Ovary (tissue), 7 donors: ENCODE measurements at regions not wholly inside any gene's neighbourhood (a gene's known extent, or its start where the extent isn't known, plus 50 kb on each side); places are given as distances from the start of the nearest gene placed in this dataset.
"Not testable (repeated sequence)": the region's sequence is repeated elsewhere in the genome, so short reads cannot be mapped to it uniquely, and the experiment has no call there.

ENCODE experiments used
- DNase-seq, 5 donors: peaks; one replicate each; pipeline ENCODE4 v3.0.0-alpha.2; 2019 to 2020
- H3K27ac ChIP-seq, 2 donors: fragments of 200-600 bp; one replicate each; pipeline versions ENCODE4 v1.5.1 to v1.8.0; 2019 to 2022
- H3K27me3 ChIP-seq: fragments of 200-600 bp; one replicate; pipeline ENCODE4 v1.8.0; 2022
- H3K36me3 ChIP-seq: fragments of 200-600 bp; sonication (generic); one replicate; pipeline ENCODE4 v1.5.1; 2019
- H3K4me1 ChIP-seq: one replicate; pipeline ENCODE4 v1.8.1; 2013; ENCODE audit warnings: mild to moderate bottlenecking, moderate library complexity; ENCODE audit not compliant: insufficient read depth
- H3K4me3 ChIP-seq: fragments of 200-600 bp; sonication (generic); one replicate; pipeline ENCODE4 v1.5.1; 2017
- H3K9me3 ChIP-seq, 2 donors: fragments of 200-600 bp in 1 of 2; sonication (generic) in 1 of 2; one replicate each; pipeline versions ENCODE4 v1.5.1 to v1.8.1; 2013 to 2019; ENCODE audit warnings: mild to moderate bottlenecking in 1 of 2, moderate library complexity in 1 of 2
- WGBS, 3 donors: extraction: QIAGEN DNeasy Blood & Tissue Kit in 1 of 3; methylation state at CpG; one replicate each; pipeline versions ENCODE4 v1.1.5 to v1.1.7; 2013 to 2017; 5-methylcytosine and 5-hydroxymethylcytosine counted together
- intact Hi-C, 4 donors: fragments of 100-400 bp; cut with DNase I; formaldehyde crosslinking; loops; one replicate each; pipeline versions ENCODE4 v1.11.0 to v1.15.1; 2022 to 2023
- donor health status: DM: no; HTN: no; CAD: no; lungs with moderate emphysema.
- donor health status: DM: no; HTN: no; CAD: no.
- donor health status: Bipolar disorder and iron deficiency.
- donor health status: DM: no; HTN: no; CAD: no.
- donor health status: DM: yes; HTN: yes; CAD: no.

DNA sequence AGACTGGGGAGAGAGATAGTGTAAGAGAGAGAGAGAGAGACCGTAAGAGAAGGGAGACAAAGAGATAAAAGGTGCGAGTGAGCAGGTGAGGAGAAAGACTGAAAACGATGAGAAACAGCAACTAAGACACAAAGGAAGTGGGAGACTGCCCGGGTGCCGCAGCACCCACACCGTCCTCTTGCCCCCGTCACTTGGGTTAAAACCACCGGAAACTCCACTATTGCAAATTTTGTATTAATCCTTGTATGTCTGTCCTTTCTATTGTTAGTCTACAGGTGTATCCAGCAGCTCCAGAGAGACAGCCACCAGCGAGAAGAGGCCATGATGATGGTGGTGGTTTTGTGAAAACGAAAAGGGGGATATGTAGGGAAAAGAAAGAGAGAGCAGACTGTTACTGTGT is 96.8 kb downstream of the ART5 start:
- H3K27me3 ChIP-seq = not testable (repeated sequence)

DNA sequence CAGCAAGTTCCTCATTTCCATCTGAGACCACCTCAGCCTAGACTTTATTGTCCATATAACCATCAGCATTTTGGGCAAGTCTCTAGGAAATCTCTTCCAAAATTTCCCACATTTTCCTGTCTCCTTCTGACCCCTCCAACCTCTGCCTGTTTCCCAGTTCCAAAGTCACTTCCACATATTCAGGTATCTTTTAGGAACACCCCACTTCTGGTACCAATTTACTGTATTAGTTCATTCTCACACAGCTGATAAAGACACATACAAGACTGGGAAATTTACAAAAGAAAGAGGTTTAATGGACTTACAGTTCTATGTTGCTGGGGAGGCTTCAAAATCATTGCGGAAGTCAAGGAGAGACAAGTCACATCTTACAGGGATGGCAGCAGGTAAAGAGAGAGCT is 103.6 kb downstream of the ART5 start:
- H3K27me3 ChIP-seq, H3K9me3 ChIP-seq, intact Hi-C loops, H3K4me3 ChIP-seq, H3K4me1 ChIP-seq, DNase-seq, H3K36me3 ChIP-seq, H3K27ac ChIP-seq: not testable (repeated sequence)
- WGBS, 3 donors = 92 to 100% (median 95%) methylated on average over 1 of the region's 1 CpG

More for the DNA sequence above, 96.8 kb downstream of the ART5 start:
- intact Hi-C loops, H3K36me3 ChIP-seq, H3K27ac ChIP-seq, H3K4me3 ChIP-seq, DNase-seq, H3K9me3 ChIP-seq, H3K4me1 ChIP-seq: not testable (repeated sequence)
- WGBS, 3 donors = 87 to 90% (median 87%) methylated on average over 10 of the region's 10 CpGs

DNA sequence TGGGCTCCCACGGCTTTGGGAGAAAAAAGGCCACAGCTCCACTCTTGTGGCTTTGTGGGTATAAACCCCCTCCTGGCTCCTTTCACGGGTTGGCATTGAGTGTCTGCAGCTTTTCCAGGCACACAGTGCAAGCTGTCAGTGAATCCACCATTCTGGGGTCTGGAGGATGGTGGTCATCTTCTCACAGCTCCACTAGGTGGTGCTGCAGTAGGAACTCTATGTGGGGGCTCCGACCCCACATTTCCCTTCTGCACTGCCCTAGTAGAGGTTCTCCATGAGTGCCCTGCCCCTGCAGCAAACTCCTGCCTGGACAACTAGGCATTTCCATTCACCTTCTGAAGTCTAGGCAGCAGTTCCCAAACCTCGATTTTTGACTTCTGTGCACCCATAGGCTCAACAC is 104.5 kb downstream of the ART5 start:
- H3K27me3 ChIP-seq, H3K27ac ChIP-seq, H3K36me3 ChIP-seq, H3K9me3 ChIP-seq, DNase-seq, H3K4me3 ChIP-seq, H3K4me1 ChIP-seq, intact Hi-C loops: not testable (repeated sequence)
- 58 to 67% (median 65%) methylated on average over 4 of the region's 4 CpGs for WGBS, 3 donors

DNA sequence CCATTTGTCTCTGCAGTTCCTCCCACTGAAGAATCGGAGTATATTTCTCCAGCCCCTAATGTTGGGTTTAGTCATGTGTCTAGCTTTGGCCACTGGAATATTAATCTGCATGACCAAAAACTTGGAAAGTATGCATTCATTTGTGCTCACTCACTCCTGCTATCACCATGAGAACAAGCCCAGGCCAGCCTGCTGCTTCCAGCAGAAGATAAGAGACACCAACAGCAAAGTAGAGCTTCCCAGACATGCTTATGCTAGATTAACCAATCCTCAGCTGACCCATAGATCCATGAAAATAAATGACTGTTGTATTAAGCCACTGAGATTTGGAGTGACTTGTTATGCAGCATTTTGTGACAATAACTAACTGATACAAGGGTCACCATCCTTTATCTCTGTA is 108.8 kb downstream of the ART5 start:
- H3K27ac ChIP-seq, H3K27me3 ChIP-seq, H3K9me3 ChIP-seq, intact Hi-C loops, H3K4me1 ChIP-seq, H3K36me3 ChIP-seq, DNase-seq, H3K4me3 ChIP-seq: not testable (repeated sequence)
- 79 to 94% (median 91%) methylated on average over 1 of the region's 1 CpG for WGBS, 3 donors

DNA sequence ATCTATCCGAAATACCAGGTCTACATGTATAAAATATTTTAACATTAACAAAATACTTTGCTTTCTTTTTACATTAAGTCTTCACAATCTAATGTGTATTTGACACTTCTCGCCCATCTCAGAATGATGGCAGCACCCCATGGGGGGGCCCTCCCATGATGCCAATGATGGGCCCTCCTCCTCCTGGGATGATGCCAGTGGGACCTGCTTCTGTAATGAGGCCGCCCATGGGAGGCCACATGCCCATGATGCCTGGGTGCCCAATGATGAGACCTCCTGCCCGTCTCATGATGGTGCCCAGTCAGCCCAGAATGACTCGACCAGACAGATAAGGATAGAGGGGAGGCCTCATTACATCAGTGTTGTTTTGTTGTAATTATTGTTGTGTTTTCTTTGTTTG is 110.5 kb downstream of the ART5 start:
- H3K4me3 ChIP-seq, intact Hi-C loops, DNase-seq, H3K36me3 ChIP-seq, H3K9me3 ChIP-seq, H3K27ac ChIP-seq, H3K4me1 ChIP-seq, H3K27me3 ChIP-seq: not testable (repeated sequence)
- 87 to 91% (median 89%) methylated on average over 5 of the region's 5 CpGs for WGBS, 3 donors

DNA sequence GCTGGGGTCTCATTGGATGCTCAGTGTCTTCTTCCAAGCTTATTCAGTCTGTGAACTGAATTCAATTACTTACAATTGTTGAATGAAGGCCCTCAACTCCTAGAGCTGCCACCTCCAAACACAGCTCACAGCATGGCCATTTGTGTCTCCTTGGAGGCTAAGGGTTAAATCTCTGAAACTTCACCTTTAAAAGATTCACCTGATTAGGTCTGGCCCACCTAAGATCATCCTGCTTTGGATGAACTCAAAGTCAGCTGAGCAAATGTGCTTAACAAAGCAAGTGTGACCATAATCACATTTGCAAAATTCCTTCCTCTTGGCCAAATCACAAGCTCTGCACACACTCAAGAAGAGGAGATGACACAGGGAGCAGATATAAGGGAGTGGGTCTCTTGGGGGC is 118.2 kb downstream of the ART5 start:
- intact Hi-C loops, H3K4me3 ChIP-seq, DNase-seq: not testable (repeated sequence)

DNA sequence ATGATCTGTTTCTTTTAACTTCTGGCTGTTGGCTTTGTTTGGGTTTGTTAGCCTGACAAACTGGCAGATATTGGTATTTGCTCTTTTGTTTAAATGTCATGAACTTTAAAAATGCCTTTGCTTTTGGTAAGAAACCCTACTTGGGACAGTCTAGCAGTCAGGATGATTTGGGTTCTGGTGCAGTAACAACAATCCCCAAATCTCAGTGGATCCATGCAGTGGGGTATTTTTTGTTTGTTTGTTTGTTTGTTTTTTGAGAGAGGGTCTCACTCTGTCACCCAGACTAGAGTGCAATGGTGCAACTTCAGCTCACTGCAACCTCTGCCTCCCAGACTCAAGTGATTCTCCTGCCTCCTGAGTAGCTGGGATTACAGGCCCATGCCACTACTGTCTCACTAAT is 120.9 kb downstream of the ART5 start:
- H3K27me3 ChIP-seq, DNase-seq, H3K36me3 ChIP-seq, H3K27ac ChIP-seq, H3K4me3 ChIP-seq, H3K9me3 ChIP-seq, H3K4me1 ChIP-seq, intact Hi-C loops: not testable (repeated sequence)

More for the DNA sequence above, 118.2 kb downstream of the ART5 start:
- H3K4me1 ChIP-seq, H3K36me3 ChIP-seq, H3K27ac ChIP-seq, H3K9me3 ChIP-seq, H3K27me3 ChIP-seq: not testable (repeated sequence)

DNA sequence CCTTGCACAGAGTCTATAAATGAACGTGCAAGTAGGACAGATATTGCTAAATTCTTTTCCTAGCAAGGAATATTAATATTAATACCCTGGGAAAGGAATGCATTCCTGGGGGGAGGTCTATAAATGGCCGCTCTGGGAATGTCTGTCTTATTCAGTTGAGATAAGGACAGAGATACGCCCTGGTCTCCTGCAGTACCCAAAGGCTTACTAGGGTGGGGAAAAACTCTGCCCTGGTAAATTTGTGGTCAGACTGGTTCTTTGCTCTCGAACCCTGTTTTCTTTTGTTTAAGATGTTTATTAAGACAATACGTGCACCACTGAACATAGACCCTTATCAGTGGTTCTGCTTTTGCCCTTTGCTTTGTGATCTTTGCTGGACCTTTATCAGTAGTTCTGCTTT is 122.0 kb downstream of the ART5 start:
- H3K4me3 ChIP-seq, H3K9me3 ChIP-seq, H3K36me3 ChIP-seq, H3K27ac ChIP-seq, H3K27me3 ChIP-seq, H3K4me1 ChIP-seq, intact Hi-C loops, DNase-seq: not testable (repeated sequence)
- WGBS, 3 donors = 83 to 90% (median 89%) methylated on average over 5 of the region's 5 CpGs

DNA sequence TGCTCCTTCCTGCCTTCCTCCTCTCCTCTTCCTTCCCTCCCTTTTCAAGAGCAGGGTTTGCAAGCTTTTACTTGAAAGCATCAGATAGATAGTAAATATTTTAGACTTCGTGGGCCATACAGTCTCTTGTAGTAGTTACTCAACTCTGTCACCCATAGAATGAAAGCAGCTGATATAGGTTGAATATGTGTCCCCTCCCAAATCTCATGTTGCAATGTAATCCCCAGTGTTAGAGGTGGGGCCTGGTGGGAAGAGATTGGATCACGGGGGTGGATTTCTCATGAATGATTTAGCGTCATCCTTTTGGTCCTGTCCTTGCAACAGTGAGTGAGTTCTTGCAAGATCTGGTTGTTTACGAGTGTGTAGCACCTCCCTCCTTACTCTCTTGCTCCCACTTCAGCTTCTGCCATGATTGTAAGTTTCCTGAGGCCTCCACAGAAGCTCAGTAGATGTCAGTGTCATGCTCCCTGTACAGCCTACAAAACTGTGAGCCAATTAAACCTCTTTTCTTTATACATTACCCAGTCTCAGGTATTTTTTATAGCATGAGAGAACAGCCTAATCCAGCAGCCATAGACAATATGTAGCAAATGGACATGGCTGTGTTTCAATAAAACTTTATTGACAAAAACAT is 124.7 kb downstream of the ART5 start:
- H3K27ac ChIP-seq, DNase-seq, intact Hi-C loops, H3K4me1 ChIP-seq, H3K4me3 ChIP-seq, H3K9me3 ChIP-seq, H3K36me3 ChIP-seq, H3K27me3 ChIP-seq: not testable (repeated sequence)
- 79 to 87% (median 86%) methylated on average over 4 of the region's 4 CpGs for WGBS, 3 donors

DNA sequence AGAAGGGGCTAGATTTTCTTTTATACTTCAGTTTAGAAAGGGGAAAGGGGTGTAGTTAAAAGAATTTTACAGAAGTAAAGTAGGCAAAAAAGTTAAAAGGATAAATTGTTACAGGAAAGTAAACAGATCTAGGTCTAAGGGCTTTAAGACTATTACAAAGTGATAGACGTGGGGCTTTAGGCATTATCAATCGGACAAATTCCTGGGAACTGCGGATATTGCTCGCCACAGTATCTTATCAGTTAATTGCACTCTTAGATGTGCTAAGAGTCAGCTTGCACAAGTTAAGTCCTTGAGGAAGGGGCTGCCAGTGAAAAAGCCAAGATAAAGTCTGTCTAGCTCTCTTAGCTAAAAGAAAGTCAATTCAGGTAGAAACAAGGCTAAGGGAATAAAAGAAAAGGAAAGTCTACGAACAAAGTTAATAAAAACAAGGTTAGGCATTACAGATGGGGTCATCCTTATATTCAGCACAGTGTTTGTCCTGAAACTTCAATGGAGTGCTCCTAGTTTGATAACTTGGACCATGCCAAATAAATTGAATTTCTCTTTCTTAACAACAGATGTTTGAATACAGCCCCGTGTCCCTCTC is 125.4 kb downstream of the ART5 start:
- 51 to 65% (median 61%) methylated on average over 6 of the region's 6 CpGs for WGBS, 3 donors
- intact Hi-C loops, H3K27ac ChIP-seq, H3K9me3 ChIP-seq, H3K4me1 ChIP-seq, DNase-seq, H3K27me3 ChIP-seq, H3K4me3 ChIP-seq, H3K36me3 ChIP-seq: not testable (repeated sequence)

DNA sequence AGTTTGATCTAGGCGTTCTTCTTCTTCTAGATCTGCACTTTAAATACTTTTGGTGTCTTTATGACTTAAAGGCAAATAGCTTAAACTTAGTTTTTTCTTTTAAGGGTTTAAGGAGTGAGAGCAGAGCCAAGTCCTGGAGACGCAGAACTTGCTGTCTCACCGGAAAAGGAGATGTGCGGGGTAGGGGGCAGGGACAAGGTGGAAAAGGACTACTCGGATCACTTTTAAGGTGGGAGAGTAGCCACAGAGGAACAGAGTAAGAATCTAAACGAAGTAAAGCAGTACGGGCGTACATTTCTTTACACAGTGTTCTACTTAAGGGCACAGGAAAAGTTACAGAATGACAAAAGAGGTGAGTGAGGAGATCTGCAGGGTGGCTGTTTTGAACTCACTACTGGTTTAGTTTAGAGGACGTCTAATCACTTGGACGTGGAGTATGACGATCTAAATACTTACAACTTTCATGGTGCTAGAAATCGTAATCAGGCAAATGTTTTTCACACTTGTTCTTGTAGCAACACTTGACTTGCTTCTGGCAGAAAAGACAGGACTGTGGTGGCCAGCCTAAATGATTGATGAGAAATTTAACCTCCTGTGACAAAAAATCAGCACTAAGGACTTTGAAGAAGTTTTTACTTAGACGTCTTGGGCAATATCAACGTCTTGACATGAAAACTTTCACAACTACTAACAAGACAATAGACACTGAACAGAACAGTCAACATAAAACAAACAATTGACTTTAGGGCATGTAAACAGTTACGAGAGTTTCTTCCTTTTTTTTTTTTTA is 127.0 kb downstream of the ART5 start:
- DNase-seq, H3K4me1 ChIP-seq, intact Hi-C loops, H3K36me3 ChIP-seq, H3K27me3 ChIP-seq, H3K9me3 ChIP-seq, H3K4me3 ChIP-seq, H3K27ac ChIP-seq: not testable (repeated sequence)
- 57 to 68% (median 57%) methylated on average over 15 of the region's 15 CpGs for whole genome bisulfite sequencing, 3 donors

DNA sequence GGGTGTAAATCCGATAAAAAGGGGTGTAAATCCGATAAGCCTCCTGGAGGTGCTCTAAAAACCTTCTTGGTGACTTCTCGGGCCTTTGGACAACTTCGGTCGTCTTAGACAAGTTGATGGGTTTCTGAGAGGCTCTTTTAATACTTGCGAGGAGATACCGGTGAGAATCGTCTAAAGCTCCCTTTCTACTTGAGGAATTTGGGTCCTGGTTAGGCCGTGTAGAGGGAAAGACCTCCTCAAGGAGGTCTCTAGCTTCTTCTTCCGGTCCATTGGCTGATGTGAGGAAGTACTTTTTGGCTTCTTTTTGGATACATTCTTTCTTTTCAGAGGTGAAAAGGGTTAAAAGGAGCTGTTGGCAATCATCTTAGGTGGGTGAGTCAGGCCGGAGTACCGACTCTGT is 128.5 kb downstream of the ART5 start:
- DNase-seq, H3K4me1 ChIP-seq, H3K9me3 ChIP-seq, intact Hi-C loops, H3K4me3 ChIP-seq, H3K27ac ChIP-seq, H3K36me3 ChIP-seq, H3K27me3 ChIP-seq: not testable (repeated sequence)
- WGBS, 3 donors = 18 to 36% (median 19%) methylated on average over 10 to 11 of the region's 12 CpGs
